ENCODE measurements at regions not wholly inside any gene's neighbourhood (a gene's known extent, or its start where the extent isn't known, plus 50 kb on each side); places are given as distances from the start of the nearest gene placed in this dataset.

DNA sequence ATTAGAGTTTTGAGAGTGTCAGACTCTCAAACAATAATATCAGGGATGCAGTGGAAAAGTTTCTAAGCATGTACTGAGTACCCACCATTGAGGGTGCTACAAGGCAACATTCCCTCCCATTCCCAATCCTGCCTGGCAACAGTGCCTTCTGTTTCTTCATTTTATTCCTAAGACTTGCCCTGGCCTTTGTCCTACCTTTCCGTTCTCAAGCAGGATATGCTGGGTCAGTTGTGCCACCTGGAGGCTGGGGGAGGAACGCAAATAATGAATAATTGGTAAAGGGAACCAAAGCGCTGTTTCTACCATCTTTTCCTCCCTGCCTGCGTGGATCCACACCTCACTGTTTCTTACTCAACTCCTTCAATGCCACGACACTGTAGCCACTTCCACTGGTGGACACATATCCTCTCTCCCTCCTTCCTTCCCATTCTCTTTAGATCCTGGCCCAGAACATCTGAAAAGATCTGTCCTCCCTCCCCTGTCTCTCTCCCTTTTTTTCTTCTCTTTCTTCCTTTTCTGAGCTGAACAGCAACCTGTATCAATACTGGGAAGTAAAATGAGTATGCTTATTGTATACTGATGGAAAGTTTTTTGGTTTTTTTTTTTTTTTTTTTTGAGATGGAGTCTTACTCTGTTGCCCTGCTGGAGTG lies 149.5 kb downstream of the C9orf152 start:
- DNase-seq (ENCODE audit: low read depth): no peak

DNA sequence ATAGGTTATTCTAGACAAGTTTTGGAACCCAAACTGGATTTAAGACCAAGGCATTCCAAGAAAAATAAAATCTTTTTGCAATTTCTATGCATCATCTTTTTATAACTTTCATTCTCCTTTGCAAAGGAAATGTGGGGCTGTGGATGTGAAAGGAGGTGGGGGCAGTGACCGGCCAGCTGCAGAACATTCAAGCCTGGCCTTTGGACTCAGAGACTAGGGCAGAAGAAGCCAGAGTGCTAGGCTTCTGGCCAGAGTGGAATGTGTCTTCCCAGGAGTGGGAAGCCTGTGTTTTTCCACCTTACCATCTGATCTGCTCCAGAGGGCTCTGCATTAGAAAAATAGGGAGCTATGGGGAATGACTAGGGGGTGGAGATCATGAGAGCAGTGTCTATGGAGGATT lies 148.5 kb downstream of the C9orf152 start:
- no peak for DNase-seq (ENCODE audit: low read depth)

DNA sequence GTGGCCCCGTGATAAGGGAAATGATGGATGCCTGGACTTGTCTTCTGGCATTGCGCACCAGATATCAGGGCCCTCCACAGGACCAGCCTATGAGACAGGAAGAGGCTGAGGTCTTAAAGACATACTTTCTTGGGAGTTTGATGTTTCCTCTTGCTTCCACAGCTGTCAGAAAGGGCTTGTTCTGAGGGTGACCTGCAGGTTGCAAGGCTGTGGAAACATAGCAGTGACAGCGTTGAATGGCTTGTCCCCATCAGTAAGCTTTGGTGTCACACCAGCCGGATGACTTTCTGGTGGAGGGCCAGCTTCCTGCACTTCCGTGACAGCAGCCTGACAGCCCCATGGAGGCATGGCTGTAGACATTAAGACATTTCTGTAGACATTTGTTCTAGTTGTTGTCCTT lies 143.2 kb downstream of the C9orf152 start:
- DNase-seq (ENCODE audit: low read depth): no peak

DNA sequence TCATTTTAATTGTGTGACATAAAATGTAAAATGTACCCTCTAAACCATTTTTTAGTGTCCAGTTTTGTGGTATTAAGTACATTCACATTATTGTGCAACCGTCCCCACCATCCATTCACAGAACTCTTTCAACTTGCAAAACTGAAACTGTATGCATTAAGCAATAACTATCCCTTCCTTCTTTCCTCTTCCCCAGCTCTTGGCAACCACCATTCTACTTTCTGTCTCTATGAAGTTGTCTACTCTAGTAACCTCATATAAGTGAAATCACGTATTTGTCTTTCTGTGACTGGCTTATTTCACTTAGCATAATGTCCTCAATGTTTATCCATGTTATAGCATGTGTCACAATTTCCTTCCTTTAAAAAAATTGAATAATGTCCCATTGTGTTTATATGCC lies 142.4 kb downstream of the C9orf152 start:
- DNase-seq (ENCODE audit: low read depth): no peak

DNA sequence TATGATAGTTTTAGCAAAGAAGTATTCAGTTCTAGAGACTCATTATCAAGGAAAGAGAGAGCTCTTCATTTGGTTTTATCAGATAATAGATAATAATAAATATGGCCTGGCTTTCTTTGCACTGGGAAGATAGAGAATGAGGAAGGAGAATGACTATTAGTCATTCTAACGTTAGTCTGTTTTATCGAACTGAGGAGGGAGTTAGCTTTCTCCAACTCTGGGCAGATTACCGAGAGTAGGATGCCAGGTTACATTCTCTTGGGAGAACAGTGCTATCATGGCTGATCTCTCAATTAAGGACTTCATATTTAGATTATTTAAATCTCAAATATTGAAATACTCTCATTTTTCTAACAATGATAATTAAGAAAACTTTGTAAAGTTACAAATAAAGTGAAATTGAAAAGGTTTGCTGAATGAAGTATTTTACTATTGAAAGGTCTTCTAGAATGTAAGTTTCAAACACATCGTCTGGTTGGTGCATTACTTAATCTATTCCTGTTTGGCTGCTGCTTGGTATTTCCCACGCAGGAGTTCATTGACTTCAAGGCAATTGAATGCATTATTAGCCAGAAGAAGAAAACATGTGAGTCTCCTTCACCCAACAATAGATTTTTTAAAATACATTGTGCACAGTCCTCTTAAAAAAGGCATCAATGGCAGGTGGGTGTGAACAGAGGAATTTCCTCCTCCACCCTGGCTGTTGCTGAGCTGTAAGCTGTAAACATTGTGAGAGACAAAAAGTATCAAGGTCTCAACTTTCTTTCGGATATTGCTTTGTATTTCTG lies 140.8 kb downstream of the C9orf152 start:
- DNase-seq (ENCODE audit: low read depth): no peak

DNA sequence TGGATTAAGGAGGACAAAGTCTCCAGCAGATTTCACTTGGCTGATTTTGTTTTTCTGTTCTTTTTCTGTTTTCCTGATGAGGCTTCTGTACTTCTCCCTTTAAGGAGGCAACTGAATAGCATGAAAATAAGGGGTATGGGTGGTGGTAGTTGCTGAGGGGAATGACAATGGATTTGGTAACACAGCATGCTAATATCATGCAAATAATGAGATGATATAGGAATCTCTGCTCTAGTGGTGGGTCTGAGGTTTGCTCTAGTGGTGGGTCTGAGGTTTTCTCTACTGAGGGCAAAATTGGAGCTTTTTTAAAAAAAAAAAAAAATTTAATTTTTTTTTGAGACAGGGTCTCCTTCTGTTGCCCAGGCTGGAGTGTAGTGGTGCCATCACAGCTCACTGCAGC lies 139.7 kb downstream of the C9orf152 start:
- no peak for DNase-seq (ENCODE audit: low read depth)

DNA sequence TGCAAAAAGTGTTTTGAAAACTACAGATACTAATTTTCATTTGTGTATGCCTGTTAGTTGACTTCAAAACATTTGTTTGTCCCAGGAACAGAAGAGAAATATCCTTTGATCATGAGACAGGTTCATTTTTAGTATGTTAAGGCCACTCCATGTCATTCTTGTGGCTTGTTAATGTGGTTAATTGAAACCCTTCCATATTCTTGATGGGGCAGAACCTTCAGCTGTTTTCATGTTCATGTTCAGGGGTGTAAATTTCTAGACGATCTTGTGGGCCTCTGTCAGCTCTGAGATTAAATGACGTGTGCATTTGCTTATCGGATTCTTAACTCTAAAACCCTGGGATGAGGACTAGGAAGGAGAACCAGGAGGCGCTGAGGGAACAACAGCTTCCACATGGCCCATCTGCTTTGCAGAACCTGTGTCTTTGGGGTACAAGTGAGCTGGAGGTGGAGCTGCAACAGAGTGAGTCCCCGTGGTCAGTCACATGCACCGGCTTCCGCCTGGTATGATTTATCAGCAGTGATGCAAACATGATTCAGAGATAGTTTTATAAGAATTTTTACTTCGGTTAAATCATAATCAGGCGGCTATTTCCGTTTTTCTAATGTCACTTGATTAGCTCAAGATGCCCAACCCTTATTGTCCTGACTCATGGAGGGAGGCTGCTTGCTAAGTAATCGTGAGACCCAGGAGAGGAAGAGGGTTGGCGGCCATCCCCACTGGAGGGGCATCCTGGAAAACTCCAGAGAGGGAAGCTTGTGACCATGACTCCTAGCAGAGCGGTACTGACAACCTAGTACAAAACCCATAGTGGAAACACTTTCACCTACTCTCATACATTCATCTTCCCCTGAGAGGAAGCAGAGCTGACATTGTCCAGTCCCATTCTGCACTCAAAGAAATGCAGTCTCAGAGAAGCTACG lies 138.4 kb downstream of the C9orf152 start:
- DNase-seq (ENCODE audit: low read depth): peak; percentile 62

DNA sequence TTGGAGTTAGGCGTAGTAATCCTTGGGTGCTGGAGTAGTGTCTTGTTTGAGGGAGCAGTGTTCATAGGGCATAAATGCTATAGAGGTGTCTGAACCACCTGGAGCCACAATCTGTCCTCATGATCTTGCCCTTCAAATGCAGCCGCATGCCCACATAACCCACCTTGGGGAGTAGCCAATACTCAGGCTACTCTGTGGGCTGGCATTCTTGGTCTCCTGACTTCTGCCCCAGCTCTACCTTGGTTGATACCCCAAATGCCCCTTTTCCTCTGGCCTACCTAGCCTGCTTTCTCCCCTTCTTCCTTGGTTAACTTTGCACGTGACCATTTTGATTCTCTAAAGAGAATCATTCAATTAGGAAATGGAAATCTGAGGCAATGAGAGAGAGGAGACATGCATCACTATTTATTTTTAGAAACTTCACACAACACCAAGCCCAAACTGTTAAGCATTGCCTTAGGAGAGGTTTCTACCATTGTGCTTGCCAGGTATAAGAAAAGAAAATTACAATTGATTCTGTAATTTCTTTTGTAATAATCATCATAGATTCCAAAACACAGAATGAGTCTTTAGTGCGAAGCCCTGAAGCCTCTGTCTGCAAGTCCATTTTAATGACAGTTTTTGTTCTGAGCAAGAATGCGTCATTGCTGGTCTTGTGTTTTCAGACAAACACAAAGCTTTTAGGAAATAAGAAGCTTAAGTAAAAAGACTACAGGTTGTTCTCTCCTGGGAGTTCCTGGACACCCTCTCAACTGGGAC lies 135.2 kb downstream of the C9orf152 start:
- no peak for DNase-seq (ENCODE audit: low read depth)

DNA sequence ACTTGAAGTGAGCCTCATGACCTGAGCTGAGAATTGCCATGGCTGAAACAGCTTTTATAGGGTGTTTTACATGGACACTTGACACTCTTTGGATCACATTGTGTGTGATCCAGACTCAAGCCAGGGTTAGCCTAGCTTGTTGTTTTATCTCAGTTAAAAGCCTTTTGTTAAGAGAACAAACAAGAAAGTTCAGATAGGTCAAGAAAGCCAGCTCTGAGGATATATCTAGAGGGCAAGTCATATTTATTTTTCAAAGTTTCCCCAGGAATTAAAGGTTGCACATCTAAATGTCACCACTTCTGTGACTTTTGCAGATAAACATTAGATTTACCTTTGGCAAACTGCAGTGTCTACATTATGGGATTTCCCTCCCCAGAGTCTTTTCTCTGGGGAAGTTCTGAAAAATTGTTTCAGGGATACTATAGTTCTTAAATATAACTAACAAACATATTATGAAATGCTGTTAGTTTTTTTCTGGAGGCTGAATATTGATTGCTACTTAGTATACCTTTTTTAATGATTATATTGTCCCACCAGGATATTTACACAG lies 134.5 kb downstream of the C9orf152 start:
- no peak for DNase-seq (ENCODE audit: low read depth)

DNA sequence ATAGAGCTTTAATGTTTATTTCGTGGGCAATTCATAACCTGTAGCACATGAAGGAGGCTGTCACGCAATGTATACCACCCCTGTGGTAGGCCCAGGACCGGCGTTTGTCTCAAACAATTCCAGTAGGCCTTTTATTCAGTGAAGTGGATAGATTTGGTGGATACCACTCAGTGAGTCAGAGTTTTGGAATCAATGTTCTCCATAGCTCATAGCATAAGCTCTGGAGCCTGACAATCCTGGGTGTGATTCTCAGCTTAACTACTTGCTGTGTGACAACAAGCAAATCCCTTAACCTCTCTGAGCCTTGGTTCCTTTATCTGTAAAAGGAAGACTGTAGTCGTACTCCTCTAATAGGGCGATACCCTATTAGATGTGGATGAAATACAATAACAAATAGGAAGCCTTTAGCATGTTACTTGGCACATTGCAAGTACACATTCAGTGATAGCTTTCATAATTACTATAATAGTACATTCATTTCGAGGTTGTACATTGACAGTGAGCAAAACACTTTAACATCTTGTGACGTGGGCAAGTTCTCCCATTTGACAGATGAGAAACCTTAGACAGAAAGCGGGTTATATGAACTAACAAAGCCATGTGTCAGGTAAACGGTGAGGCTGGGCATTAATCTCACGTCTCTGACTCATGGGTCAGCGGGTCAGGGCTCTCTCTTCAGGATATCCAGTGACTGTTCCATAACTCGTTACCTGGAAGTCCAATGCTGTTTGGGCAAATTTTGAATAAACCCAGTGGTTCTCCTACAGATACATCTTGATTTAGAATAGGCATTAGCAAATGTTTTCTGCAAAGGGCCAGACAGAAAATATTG lies 130.8 kb downstream of the C9orf152 start:
- DNase-seq (ENCODE audit: low read depth): peak; percentile 40

DNA sequence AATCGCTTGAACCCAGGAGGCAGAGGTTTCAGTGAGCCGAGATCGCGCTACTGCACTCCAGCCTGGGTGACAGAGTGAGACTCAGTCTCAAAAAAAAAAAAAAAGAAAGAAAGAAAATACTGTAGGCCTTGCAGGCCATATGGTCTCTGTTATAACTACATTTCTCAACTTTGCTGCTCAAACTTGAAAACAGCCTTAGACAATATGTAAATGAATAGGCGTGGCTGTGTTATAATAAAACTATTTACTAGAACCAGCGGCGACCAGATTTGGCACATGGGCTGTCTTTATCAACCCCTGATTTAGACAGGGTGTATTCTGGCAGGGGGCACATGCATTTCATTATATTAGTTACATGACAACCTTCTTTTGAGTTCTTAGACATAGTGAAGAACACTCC lies 130.0 kb downstream of the C9orf152 start:
- no peak for DNase-seq (ENCODE audit: low read depth)

DNA sequence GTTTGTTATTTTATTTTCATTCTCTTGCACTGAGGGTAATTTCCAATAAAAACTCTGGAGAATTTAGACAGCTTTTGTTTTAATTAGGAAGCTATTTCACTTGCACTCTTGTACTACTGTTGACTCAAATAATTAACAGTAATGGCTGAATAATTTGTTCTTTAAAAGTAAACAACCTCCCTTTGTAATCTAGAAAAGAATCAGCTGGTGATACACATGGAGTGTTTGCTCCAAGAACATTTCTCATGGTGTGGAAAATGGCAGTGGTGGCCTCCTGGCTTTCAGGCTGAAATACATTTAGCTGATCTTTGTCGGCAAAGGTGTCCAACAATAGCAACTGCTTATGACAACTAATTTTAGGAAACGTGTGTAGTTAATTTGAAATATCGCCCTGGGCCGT lies 129.4 kb downstream of the C9orf152 start:
- no peak for DNase-seq (ENCODE audit: low read depth)

DNA sequence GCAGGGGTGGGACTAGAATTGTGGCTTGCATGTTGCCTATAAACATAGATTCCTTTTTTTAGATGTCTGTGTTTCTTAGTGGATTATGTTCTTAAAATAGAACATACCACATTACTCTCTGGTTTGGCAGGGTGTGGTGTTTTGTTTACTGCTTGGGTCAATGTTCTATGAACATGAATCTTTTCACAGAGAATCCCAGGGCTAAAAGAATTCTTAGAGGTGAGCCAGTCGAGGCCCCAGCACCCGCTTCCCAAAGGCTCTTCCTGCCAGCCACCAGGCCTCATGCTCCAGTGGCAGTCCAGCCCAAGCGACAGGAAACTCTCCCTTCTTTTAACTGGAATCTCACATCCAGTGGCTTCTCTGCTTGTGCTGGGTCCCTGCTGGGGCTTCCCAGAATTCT lies 126.6 kb downstream of the C9orf152 start:
- DNase-seq (ENCODE audit: low read depth): no peak

DNA sequence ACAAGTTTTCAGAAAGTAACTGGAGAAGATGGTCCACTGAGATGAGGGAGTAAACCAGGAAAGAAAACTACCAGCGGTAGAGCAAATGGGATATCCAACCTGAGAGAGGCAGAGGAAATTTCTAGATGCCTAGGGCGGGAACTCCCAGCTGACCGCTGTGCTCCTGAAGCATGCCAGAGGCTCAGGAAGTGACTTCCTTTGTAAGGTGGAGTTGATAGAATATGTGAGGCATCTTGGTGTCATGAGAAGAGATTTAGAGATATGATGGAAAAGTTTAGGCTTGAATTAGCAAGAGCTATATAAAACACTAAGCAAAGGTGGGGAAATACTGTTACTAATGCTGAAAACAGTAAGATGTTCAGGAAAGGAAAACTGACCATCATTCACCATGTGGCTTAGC lies 124.1 kb downstream of the C9orf152 start:
- no peak for DNase-seq (ENCODE audit: low read depth)

DNA sequence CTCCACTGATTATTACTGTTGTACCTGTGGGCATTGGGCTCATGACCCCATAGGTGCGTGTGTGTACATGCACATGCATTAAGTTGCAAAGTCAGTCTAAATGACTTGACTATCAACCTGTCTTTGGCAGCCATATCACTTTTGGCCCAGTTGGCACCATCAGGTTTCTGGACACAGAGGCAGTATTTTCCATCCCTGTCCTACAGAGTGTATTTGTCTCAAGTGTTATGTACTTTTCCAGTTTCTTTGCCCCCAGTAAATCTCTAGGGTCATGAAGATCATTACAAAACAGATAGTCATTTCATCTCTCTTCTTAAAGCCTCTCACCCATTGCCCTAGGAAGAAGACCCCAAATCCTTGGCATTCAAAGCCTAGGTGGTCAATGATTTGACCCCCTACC lies 121.4 kb downstream of the C9orf152 start:
- DNase-seq (ENCODE audit: low read depth): no peak

DNA sequence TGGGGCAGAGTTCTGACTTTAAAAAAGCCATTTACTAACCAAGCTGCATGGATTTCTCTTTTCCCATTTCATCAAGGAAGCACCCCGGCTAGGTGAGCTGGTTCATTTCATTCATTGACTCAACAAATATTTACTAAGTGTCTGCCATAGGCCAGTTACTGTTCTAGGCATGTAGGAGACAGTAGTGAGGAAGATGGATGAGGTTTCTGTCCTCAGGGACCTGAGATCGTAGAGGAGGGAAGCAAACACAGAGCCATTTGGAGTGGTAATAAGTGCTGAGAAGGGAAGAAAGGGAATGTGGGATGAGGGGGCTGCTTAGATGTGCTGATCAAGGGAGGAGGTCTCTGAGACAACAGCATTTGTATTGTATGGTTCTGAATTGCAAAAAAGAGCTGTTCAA lies 120.4 kb downstream of the C9orf152 start:
- no peak for DNase-seq (ENCODE audit: low read depth)

DNA sequence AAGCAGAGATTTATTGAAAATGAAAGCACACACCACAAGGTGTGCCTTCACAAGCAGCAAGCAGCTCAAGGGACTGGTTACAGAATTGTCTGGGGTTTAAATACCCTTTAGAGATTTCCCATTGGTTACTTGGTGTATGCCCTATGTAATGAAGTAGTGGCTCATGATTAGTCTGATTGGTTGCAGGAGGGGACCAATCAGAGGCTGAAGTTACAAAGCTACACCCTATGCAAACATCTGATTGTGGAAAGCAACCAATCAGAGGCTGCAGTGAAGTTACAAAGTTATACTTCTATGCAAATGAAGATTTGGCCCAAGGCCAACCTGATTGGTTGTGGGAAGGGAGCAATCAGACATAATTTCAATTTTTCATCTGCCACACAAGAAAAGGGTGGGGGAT lies 119.9 kb downstream of the C9orf152 start:
- no peak for DNase-seq (ENCODE audit: low read depth)

DNA sequence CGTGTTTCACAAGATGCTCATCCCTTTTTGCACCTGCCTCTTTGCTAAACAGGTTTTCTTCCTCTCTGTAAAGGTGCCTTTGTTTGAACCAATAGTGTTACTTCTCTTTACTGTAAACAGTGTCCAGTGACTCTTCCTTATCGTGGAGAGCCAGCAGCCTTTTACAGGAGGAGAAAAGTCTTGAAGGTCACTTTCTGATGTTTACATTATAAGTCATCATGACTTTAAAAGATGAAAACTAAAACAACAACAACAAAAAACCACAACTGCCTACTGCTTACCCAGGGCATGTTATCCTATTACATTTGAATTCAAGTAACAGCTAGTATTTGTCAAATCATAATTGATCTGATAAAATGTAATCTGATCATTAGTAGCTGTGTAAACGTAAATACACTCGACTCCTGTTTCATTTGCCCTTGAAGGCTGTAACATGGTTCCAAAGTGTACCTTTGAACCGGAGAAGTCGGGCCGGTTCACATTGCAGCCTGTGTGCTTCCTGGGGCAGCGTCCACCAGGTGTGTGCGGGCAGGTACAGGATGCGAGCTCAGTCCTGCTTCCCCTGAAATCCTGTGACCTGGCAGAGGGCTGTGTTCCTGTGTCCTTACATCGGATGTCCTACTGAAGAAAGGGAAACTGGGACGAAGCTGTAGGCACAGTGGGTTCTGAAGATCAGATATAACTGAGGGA lies 118.1 kb downstream of the C9orf152 start:
- no peak for DNase-seq (ENCODE audit: low read depth)

DNA sequence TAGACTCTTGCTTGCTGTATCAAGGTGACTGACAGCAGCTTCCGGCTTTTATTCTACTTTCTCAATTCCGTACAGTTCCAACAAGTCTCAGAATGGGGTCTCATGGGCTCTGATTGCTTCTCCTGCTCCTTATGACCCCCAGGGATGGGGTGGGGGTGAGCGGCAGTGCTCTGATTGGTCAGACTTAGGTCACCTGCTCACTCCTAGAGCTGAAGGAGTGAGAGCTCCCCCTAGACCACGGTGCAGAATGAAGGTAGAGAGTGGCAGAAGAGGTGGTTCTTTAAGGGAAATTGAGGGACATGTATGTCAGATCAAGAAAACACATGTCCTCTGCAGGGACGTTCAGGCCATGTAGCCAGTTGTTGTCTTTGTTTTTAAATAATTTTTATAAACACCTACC lies 115.2 kb downstream of the C9orf152 start:
- DNase-seq (ENCODE audit: low read depth): no peak

DNA sequence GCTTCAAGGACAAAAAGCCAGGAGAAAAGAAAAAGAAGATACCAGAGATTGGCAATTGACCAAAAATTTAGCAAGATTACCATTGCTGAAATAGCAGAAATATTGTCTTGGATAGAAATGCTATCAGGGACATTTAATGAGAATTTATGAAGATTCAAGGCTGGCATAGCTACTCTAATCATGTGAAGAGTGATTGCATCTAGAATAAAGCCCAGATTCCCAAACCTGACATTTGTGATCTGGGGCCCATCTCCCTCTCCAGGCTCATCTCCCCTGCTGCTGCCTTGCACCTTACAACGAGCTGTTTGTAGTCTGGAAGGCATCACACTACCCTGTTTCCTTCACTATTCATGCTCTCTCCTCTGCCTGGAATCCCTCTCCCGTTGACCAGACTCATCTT lies 114.5 kb downstream of the C9orf152 start:
- no peak for DNase-seq (ENCODE audit: low read depth)
